GM19463 (cell line): ENCODE measurements at regions not wholly inside any gene's neighbourhood (a gene's known extent, or its start where the extent isn't known, plus 50 kb on each side); places are given as distances from the start of the nearest gene placed in this dataset.

Experiments used
- ATAC-seq: cut with Tn5 transposase; IDR thresholded peaks from one replicate; pipeline ENCODE4 v1.9.1; 2021; ENCODE audit warnings: mild to moderate bottlenecking, moderate library complexity; ENCODE audit not compliant: unreplicated experiment

DNA sequence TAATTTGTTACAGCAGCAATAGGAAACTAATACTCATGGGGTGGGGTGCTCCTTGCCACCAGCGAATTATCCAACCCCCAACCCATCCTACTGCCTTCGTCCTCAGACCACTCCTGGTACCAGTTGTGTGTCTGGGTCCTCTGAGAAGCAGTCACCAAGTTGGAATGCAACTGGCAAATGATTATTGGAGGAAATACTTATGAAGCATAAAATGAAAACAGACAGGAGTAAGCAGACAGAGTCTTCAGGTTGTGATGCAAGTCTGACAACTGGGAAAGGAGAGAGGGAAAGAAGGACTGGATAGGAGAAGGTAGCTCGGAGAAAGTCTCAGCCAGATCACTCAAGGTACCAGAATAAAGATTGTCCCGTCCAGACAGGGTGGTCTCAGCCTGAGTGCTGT, 181.1 kb upstream of the ARID2 start:
- no peak for ATAC-seq

DNA sequence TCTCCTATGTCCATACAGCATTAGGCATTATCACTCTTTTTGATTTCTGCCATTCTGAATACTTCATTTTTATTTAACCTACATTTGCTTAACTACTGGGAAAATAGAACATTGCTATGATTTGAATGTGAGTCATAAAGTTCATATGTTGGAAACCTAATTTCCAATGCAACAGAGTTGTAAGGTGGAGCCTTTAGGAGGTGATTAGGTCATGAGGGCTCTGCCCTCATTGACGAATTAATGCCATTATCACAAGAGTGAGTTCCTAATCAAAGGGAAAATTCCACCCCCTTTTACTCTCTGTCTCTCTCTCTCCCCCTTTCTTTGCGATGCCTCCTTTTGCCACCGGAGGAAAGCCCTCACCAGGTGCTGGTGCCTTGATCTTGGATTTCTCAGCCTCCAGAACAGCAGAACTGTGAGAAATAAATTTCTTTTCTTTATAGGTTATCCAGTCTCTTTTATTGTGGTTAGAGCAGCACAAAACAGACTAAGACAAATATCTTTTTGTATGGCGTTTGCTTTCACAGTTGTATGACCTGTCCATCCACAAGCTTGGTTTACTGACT, 180.1 kb upstream of the ARID2 start:
- ATAC-seq, result no peak

DNA sequence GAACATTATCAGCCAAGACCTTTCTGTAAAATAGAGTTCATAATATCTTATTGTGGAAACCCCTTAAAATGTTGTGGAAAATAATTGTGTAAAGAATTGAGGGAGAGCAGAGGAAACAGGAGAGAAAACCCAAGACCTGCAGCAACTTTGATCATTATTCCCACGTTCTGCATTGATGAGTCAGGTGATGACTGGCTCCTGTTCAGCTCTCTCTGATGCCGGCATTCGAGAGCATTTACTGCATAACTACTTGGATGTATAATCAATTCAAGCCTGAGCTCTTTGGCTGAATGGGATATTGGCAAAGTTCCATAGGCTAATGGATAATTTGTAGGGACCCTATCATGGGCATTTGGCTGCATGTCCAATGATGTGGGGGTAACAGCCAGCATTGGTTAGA, 176.3 kb upstream of the ARID2 start:
- no peak for ATAC-seq

DNA sequence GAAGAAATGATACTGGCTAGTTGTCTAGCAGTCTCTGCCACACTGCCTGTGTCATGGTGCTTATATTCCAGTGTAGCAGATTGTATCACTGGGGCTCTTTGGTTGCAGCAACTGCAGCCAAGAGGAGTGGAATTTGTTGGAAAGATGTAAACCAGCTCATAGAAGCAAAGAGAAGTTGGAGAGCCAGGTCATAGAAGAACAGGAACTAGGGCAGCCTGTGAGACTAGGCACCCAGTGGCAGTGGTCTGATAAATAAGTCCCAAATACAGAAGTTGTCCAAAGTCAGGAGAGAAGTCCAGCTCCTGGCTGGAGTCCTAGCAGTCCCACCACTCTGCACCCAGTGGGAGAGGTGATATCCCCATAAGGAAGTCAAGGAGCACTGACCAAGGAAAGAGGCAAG, 172.5 kb upstream of the ARID2 start:
- no peak for ATAC-seq

DNA sequence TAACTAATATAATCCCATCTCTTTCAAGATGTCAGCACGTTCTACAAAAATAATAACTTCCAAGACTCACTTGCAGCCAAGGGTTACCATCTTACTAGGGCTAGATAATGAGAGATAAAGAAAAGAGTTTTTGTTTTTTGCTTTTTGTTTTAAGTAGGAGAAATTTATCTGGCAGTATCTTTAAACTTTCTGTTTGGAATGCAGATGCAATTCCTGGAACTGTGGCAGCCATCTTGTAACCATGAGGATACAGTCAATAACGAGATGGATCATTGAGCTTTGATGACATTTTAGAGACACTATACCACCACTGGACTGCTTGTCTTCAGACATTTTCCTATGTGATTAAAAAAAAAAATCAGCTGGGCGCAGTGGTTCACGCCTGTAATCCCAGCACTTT, 171.2 kb upstream of the ARID2 start:
- ATAC-seq, result no peak

DNA sequence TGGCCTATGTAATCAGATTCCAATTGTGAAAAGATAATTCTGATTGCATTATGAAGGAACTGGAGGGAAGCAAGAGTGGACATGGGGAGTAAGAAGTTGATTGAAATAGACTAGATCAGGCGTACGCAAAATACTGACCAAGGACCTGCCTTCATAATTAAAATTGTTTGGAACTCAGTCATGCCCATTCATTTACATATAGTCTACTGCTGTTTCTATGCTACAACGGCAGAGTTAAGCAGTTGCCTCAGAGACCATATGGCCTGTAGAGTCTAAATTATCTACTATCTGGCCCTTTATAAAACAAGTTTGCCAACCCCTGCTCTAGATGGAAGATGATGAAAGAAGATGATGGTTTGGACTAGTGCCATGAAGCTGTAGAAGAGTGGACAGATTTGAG, 170.0 kb upstream of the ARID2 start:
- ATAC-seq, result no peak

DNA sequence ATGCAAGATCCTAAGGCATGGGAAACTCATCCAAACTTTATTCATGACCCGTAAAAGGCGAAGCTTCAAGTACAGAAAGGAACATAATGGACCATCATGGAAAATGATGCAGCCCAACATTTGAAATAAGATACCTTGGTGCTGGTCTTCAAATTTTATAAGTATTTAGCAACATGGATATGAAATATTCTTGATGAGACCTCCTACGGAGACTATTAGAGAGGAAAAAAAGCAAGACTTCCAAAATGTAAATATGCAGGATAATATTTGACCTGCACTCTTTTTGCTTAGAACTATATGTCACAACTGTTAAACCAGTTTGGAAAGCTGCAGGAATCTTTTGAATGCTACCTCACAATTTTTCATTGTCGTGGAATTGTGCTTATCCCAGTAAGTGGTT, 168.8 kb upstream of the ARID2 start:
- no peak for ATAC-seq

DNA sequence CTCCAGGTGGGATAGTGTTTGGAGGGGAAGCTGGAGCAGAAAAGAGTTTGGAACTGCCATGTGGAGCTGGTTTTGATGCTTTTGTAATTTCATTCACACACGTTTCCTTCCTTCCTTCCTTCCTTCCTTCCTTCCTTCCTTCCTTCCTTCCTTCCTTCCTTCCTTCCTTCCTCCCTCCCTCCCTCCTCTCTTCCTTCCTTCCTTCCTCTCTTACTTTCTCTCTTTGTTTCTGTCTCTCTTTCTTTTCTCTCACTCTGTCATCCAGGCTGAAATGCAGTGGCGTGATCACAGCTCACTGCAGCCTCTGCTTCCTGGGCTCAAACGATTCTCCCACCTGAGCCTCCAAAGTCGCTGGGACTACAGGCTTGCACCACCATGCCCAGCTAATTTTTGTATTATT, 168.0 kb upstream of the ARID2 start:
- no peak for ATAC-seq

DNA sequence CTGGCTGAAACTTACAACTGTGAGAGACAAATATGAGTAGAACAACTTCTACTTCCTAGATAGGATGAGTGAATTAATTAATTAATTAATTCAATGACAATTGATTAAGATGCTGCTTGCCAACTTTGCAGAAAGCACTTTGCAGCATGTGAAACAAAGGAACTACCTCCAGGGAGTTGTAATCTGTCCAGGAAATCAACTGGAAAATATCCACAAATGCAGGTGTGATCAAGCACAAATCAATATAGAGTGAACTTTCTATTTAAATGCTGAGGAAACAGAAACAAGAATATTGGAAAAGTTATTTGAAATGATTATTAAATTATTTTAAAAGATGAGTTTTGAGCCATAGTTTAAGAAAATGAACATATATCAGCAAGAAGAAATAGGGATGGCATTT, 163.9 kb upstream of the ARID2 start:
- no peak for ATAC-seq

DNA sequence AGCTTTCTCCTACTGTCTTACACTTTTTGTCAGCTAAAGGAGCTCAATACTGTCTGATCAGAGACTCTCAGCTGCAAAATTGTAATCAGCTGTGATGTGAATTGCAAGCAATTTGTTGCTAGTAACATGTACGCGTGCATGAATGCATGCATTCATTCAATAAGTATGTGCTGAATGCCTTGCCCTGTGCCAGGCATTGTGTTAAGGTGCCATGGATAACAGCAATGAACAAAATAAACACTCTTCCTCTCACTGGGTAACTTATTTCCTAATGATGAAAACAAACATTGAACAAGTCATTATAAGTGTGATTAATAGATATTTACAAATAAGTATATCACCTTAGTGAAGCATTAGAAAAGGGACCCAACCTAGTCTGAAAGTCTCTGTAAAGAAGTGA, 163.2 kb upstream of the ARID2 start:
- ATAC-seq, result no peak

DNA sequence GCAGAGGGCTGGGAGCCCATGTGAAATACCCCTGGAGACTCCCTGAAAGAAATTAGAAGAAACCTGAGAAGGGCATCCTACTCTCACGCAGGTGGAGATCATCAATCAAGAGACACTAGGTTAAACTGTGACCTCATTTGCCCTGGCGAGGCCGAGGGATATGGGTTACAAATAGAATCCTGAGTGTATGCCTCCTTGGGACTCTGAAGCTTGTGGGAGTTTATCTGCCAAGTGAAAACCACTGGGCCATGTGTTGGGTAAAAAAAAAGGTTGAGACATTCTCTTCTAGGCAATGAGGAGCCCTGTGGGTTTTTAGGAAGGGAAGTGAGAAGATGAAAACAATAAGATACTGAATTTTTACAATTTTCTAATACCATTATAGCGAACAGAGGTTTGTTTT, 160.7 kb upstream of the ARID2 start:
- ATAC-seq, result no peak

DNA sequence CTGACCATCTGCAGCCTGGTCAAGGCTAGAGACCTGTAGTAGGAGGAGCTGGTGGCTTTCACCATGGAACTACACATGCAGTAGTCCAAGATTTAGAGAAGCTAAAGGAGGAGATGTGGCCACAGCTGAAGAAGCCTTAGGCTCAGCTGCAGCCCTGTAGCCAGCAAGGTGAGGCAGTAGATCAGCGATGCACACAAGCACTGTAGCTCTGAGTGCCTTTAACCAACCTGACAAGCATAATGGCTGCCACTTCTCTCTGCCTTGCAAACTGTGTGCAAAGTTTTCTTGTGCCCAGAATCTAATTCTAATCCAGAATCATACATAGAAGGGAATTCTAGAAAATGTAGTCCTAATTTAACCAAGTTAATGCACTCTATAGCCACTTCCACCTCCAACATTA, 159.0 kb upstream of the ARID2 start:
- ATAC-seq, result no peak

DNA sequence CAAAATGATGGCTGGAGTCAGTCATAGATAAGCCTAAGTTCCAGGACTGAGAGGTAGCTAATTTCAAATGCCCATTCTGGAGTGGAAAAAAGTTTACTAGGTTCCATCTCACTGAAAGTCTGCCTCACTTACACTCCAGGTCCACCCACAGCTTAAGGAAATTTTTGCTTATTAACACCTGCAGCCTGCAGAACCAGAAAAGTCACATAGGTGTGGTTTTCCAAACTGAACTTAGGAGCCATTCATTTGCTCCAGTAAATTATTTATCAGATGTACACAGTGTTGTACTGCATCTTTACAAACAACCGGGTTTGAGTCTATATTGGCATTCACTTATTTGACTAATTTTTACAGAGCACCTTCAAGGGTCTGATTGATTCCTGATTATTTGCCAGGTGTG, 157.4 kb upstream of the ARID2 start:
- ATAC-seq, result no peak

DNA sequence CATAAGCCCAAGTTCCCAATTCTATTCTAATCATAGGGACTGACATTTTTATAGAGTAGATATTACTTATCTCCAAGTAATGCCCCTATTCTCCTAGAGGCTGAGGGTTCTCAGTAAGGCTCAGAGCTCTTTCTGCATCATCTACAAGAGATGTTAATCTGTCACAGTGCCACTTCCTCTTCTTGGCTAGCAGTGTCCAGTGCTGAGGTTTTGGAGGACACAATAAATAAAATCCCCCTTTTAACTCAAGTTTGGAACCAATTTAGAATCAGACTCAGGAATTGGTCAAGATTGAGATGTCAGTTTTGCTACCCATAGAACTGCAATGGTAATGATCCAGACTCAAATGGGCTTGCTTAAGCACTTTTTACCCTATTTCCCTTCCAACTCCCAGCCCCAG, 154.1 kb upstream of the ARID2 start:
- peak; percentile 34 for ATAC-seq

DNA sequence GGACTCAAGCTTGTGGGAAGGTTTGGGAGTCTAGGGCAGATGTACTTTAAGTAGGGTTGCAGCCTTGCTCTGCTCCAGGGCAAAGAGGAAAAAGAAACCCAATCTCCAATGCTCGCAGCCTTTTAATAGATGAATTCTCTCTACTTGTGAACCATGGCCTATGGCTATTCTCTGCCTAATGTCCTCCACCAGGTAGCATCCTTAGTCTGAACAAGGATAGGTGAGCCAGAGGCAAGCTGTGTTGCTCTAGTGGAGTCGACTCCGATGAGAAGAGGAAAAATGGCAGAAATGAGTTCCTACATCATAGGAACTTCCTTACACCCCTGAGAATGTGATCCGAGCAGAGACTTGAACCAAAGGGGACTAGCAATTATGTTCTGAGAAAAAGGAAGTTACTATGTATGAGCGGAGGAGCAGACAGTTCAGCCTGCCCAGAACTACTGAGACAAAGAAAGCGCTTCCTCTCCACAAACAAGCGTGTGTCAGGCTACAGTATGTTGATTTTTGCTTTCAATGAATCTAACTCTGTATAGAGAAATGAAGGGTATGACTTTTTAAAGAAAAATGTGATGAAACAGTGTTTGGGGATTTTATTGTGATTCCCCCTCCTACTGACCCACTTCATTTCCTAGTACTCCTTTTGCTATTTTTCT, 153.6 kb upstream of the ARID2 start:
- peak; percentile 61 for ATAC-seq

DNA sequence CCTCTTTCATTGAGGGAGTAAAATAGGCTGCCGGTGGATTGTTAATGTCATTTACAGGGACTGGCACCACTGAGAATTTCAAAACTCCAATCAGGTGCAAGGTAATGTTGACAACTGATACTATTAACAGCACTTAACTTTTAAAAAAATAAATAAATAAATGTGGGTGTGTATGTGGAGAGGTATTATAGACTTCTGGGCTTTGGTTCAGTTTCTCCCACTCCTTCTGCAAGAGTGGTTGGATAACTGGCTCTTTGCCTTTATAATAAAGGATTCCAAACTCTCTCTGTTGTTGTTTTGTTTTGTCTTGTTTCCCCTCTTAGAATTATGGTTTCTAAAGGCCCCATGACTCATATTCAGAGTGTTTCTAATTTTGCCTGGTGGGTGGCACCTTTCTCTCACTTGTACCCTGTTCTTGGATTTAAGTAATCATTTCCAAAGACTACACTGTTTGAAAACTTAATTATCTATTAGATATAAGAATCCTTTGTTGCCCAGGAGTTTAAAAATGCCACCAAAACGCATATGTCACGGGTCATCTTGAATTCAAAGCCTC, 151.6 kb upstream of the ARID2 start:
- peak; percentile 49 for ATAC-seq

DNA sequence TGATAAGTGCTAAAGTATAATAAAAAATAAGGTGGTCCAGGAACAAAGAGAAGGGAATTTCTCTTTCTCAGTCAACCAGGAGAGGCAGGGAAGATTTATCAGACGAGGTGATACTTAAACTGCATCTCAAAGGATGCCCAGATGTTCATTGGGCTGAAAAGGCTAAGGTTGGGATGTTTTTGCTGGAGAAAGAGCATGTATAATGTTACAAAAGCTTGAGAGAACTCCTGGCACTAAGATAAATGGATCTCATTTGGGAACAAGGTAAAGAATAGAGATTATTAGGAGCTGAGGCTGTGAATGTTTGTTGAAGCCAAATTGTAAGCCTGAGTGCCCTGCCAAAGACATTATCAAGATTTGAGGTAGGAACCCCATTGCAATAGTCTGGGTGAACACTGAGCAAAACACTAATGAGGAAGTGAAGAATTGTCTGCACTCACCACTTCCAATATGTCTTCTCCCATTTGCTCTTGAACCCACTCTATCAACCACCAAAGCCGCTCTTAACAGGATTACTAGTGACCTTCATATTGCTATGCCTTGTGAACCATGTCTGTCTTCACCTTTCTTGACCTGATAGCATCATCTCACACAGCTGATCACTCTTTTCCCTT, 149.0 kb upstream of the ARID2 start:
- ATAC-seq, result no peak

DNA sequence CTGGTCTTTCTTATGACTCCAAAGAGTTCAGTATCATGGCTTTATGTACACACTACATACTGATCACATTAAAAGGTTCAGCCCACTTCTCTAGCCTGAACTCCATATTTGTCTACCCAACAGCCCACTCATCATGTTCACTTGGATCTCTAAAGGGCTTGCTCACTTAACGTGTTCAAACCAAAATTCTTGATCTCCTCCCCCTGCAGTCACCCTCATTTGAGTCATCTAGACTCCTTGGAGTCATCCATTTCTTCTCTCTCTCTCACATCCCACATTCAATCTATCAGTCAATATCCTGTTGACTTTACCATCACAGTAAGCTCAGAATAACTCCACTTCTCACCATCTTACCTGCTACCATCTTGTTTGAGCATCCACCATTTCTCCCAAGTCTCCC, 148.4 kb upstream of the ARID2 start:
- no peak for ATAC-seq

DNA sequence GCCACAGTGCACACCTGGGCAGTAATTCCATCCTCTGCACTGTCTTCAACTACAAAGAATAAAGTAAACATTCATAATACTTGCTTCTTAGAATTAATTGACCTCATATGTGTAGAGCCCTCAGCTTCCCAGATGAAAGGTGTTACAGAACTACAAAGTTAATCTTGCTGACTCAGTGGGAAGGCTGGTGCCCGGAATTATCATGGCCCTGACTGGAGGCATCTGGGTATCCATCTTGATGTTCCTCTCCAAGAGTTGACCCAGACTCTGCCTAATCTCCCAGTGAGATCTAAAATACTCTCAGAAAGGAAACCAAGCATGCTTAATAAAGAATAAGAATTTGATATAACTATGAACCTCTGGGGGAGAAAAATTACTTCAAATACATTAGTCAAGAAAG, 147.0 kb upstream of the ARID2 start:
- ATAC-seq, result no peak

DNA sequence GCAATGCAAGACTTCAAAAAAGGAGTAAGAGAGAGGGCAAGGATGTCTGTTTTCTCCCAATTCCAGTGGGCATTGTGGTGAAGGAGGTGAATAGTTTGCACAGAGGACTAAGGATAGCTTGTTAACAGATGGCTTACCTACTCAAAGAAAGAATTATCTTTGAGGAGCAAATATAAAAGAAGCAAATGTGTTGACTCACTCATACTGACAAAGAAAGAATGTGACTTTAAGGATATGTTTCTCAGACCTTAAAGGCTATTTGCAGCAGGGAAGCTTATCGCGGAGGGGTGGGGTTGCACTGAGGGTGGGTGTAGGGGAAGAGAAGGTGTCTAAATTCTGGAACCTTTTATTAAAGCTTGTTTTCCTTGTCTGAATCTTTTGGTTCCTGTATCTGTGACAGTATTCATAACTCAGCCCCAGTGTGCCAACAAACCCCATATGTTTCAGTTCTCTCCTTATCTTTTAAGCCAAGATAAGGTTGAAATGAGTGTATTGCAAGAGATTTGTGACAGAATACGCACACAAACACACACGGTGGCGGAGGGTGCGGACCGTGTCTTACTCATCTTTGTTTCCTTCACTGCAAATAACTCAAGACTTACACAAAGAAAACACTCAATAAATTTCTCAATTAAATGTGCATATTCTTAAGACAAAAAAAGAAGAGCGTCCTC, 146.4 kb upstream of the ARID2 start:
- no peak for ATAC-seq

DNA sequence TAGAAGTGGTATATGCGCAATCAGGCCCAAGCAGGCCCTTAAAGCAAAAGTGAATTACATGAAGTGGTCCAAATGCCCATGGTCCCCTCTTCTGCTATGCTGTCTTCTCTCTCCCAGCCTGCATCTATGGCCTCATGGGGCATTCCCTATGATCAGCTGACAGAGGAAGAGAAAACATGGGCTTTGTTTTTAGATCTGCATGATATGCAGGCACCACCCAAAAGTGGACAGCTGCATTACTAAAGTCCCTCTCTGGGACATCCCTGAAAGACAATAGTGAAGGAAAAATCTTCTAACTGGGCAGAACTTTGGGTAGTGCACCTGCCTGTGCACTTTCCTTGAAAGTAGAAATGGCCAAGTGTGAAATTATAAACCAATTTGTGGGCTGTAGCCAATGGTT, 145.2 kb upstream of the ARID2 start:
- no peak for ATAC-seq
